KBM-7 (cell line): ENCODE measurements at regions not wholly inside any gene's neighbourhood (a gene's known extent, or its start where the extent isn't known, plus 50 kb on each side); places are given as distances from the start of the nearest gene placed in this dataset.
"Not testable (repeated sequence)": the region's sequence is repeated elsewhere in the genome, so short reads cannot be mapped to it uniquely, and the experiment has no call there.

Source experiments
- DNase-seq: peaks from one replicate; pipeline ENCODE4 v3.0.0-alpha.2; 2015
- in situ Hi-C: fragments of 300-500 bp; cut with MboI; formaldehyde crosslinking; loops from 2 replicates; pipeline ENCODE4 v1.14.3; 2020; ENCODE audit warnings: low sequenced_read_pairs, low pct_unique_long_range_greater_than_20kb, mixed read lengths

DNA sequence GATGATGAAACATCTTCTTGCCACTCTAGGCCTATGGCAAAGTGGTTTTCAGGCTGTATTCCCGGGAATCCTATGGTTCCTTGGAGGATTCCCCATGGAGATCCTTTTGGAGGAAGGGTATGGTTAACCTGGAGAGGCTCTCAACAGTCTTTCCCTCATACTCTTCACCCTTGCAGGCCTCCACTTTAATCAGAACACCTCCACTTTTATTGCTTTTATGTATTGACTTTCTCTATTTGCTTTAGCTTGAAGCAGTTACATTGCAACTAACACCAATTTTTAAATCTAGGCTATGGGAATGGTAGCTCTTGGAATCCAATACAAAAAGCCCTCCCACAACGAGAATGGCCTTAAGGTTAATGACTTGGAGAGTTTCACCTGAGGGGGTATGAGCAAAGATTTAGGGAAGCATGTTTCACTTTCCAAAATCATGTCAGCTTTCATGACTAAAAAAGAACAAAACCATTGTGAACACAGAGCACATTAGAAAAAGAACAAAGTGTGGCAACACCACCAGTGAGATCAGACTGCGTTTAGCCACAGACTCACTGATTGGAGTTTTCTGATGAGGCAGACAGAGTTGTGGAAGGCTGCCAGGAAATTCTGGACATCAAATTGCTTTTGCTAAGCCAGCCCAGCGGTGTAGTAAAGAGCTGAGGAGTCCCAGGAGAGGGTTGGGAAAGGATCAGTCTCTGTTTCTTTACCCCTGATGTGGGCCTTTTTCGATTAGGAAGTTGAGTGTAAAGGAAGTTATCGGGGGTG lies 130.4 kb upstream of the BMPER start:
- in situ Hi-C loops, result no loop called here
- no peak for DNase-seq

- in situ Hi-C loops, result no loop called here
- no peak for DNase-seq
Measured at GRCh38 chr7:33775790-33776189, 129.5 kb upstream of the BMPER start.

DNA sequence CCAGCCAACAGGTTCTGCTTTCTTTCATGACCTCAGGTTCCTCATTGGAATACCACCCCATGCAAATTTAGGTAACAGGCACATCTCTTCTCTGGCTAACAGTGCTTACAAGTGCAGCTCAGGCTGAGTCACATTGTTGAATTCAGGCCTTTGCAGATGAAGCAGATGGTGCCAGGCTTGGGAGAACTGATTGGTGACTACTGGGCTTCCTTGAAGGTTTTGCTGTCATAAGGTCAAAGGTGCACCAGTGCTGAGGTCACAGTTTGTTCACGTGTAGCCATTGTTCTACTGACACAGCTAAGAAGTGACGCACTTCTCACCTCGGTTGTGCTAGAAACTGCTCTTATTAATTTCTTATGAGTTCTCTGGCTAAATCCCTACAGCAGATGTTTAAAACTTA lies 128.6 kb upstream of the BMPER start:
- DNase-seq, result no peak
- in situ Hi-C loops, result no loop called here

- in situ Hi-C loops, result no loop called here
- DNase-seq, result no peak
Measured at GRCh38 chr7:33778195-33778594, 127.1 kb upstream of the BMPER start.

DNA sequence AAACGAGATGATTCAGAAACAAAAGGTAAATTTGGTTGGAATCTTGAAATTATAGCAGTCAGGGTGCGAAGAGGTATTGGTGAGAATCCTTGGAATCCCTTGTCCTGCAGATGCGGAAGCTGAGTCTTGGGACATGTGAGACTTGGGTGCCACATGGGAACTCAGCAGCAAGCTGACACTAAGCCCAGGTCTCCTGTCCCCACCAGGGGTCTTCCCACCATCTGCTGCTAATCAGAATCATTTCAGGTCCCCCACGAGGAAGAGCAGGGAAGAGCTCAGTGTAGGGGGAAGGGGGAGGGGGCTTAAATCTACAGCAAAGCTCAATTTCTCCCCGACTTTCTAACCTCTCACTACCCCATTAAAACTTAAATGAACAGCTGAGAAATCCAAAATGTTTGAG lies 126.1 kb upstream of the BMPER start:
- in situ Hi-C loops, result no loop called here
- no peak for DNase-seq

- in situ Hi-C loops, result no loop called here
- no peak for DNase-seq
Measured at GRCh38 chr7:33781167-33781566, 124.2 kb upstream of the BMPER start.

- in situ Hi-C loops, result no loop called here
- DNase-seq, result no peak
Measured at GRCh38 chr7:33781796-33782195, 123.5 kb upstream of the BMPER start.

DNA sequence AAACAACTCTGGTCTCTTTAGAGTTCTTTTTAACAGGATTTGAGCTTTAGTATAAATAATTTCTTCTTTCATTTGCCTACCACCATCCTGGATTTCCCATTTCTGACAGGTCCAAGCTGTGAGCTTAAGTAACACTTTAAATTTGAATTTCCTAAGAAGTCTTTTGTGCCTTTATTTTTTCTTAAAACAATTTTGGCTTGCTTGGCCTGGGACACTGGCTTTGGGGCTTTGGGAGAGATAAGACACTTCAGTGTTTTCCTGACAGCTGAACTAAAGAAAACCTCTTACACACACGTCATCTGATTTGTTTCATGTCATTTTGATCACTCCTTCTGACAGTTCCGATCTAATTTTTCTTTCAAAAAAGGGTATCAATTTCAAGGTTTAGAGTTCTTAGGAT lies 121.3 kb upstream of the BMPER start:
- DNase-seq, result no peak
- in situ Hi-C loops, result no loop called here

DNA sequence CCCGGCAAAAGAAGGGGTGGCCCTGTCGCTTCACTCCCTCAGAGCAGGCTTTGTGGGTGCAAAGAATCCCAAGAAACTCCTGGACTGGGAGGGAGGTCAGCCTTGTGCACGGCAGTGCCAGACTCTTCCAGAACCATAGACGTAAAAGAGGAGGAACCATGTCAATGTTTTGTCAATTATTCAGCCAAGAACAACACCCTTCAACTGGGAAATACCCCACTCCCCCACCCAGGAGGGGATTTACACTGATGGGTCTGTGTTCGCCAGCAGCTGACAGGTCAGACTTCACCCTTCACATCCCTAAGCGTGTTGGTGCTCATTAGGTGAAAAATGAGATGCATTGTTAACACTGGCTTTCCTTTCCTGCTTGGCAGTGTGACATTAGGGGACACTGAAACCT lies 116.8 kb upstream of the BMPER start:
- DNase-seq, result no peak
- in situ Hi-C loops, result no loop called here

DNA sequence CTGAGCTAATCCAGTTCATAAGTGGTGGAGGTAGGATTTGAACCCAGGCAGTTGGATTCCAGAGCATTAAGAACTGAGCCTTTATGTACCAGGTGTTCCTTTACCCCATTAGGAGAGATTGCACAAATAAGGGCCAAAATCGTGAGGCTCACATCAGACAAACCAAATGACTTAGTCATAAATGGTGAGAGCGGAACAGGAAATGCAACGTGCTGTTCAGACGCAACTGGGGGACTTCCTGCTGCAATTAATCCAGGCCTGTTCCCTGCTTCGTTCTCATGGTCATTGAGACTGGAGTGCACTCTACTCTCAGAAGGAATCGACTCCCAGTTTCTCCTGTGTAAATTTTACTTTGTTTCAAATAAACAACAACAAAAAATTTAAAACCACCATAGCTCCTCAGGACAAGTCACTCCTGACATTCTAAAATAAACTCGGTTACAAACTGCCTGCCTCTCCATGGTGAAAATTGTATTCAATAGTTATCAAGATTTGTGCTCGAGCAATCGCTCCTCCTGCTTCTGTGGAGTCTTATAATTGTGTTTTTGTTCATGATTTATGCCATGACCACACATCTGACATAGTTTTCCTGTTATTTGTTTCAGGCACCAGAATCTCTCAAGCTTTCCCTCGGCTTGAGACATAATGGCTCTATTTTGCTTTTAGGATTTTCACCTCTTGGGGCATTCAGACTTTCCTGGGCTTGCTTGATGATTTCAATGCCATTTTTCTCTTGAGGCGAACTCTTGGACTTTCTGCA lies 115.3 kb upstream of the BMPER start:
- in situ Hi-C loops, result no loop called here
- no peak for DNase-seq

- in situ Hi-C loops, result no loop called here
- no peak for DNase-seq
Measured at GRCh38 chr7:33790746-33791145, 114.6 kb upstream of the BMPER start.

- no peak for DNase-seq
- in situ Hi-C loops, result no loop called here
Measured at GRCh38 chr7:33792041-33792440, 113.3 kb upstream of the BMPER start.

DNA sequence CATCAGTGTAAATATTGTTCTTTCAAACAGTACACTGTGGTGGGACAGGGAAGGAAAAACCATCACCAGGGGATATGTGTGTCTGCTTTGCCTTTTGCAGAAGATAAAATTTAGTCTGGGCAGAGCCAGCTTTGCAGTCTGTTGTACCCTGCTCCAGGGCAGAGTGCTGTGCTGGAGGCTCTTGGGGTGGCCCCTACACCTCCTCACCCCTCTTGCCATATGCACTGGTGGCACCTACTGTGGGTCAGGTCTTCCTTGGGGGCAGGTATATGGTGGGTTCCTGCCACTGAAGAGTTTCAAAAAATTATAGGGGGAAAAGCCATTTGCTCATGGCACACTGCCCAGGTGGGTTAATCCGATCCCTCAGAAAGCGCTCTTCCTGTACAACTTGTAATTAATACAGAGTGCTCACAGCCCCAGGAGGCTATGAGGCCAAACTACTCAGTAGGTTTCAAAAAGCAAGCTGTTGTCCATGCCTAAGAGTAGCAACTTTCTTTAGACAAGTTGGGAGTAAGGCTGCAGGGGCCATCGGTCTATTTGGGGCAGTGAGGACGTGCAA lies 112.7 kb upstream of the BMPER start:
- no peak for DNase-seq
- in situ Hi-C loops, result no loop called here

DNA sequence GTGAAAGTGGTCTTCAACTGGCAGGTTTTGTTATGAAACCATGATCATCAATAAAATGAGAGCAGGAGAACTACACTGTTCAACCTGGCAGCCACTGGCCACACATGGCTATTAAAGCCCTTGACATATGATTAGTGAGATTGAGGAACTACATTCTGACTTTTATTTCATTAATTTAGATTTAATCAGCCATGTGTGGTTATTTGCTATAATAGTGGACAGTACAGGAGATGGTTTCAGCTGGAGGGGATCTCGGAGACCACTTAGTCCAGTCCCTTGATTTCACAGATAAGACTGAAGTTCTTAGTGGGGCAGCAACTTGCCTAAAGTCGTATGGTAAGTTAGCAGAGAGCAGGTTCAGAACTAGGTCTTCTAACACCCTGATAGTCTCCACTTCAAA lies 111.7 kb upstream of the BMPER start:
- in situ Hi-C loops, result no loop called here

DNA sequence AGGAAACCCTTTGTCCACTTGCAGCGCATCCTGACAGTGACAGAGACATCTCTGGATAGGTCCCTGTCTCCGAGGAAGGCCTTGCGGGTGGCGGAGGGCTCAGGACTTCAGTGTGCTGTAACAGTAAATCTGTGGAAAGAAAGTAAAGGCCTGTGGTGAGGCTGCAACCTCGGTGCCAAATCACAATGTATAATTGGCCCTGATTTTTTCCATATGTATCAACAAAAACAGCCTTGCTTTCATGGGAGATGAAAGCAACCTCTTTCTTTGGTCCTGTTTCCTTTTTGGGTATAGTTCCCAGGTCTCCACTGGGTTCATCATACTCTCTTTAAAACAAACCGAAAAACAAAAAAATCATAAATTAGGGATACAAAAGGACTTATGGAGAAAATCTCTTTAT lies 110.9 kb upstream of the BMPER start:
- DNase-seq, result no peak
- in situ Hi-C loops, result no loop called here

More for the DNA sequence above, 111.7 kb upstream of the BMPER start:
- no peak for DNase-seq

GRCh38 chr7:33794959-33795358 lies 110.4 kb upstream of the BMPER start:
- in situ Hi-C loops, result no loop called here
- no peak for DNase-seq

- in situ Hi-C loops, result no loop called here
- DNase-seq, result no peak
Measured at GRCh38 chr7:33796538-33796937, 108.8 kb upstream of the BMPER start.

DNA sequence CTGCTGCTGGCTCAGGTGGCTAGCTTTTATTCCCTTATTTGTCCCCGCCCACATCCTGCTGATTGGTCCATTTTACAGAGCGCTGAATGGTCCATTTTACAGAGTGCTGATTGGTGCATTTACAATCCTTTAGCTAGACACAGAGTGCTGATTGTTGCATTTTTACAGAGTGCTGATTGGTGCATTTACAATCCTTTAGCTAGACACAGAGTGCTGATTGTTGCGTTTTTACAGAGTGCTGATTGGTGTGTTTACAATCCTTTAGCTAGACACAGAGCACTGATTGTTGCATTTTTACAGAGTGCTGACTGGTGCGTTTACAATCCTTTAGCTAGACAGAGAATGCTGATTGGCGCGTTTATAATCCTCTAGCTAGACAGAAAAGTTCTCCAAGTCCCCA lies 107.8 kb upstream of the BMPER start:
- in situ Hi-C loops, result not testable (repeated sequence)

GRCh38 chr7:33798686-33799325 lies 106.5 kb upstream of the BMPER start:
- no peak for DNase-seq
- in situ Hi-C loops, result no loop called here

More for the DNA sequence above, 107.8 kb upstream of the BMPER start:
- not testable (repeated sequence) for DNase-seq

GRCh38 chr7:33799766-33800165 lies 105.6 kb upstream of the BMPER start:
- in situ Hi-C loops, result no loop called here
- no peak for DNase-seq
